Lung (tissue), 11 donors: ENCODE measurements at regions not wholly inside any gene's neighbourhood (a gene's known extent, or its start where the extent isn't known, plus 50 kb on each side); places are given as distances from the start of the nearest gene placed in this dataset.

Source experiments
- ATAC-seq: fragments of 200-7000 bp; cut with Tn5 transposase; one replicate; pipeline ENCODE4 v1.9.1; 2020; ENCODE audit warnings: moderate number of reproducible peaks; ENCODE audit not compliant: insufficient read depth, low FRiP score
- DNase-seq, 3 donors: peaks; one replicate each; pipeline ENCODE4 v3.0.0-alpha.2; 2013 to 2017
- H3K27ac ChIP-seq, 2 donors: one replicate each; pipeline ENCODE4 v1.5.1; 2013; ENCODE audit warnings: mild to moderate bottlenecking in 2 of 2, moderate library complexity in 2 of 2, control low read depth in 1 of 2, inconsistent platforms in 1 of 2, low read depth in 1 of 2, low read length in 1 of 2
- H3K27me3 ChIP-seq, 3 donors: one replicate each; pipeline ENCODE4 v1.5.1; 2013; ENCODE audit warnings: low read length in 2 of 3; ENCODE audit not compliant: control insufficient read depth in 3 of 3, insufficient read depth in 3 of 3
- H3K36me3 ChIP-seq, 4 donors: one replicate each; pipeline ENCODE4 v1.5.1; 2013; ENCODE audit warnings: low read length in 4 of 4, mild to moderate bottlenecking in 1 of 4, moderate library complexity in 1 of 4; ENCODE audit not compliant: control insufficient read depth in 4 of 4, insufficient read depth in 4 of 4
- H3K4me1 ChIP-seq, 5 donors: one replicate each; pipeline ENCODE4 v1.5.1; 2013; ENCODE audit warnings: low read length in 5 of 5, mild to moderate bottlenecking in 2 of 5, moderate library complexity in 1 of 5; ENCODE audit not compliant: control insufficient read depth in 5 of 5, insufficient read depth in 5 of 5
- H3K4me3 ChIP-seq: one replicate; pipeline ENCODE4 v1.5.1; 2013; ENCODE audit warnings: mild to moderate bottlenecking, control low read depth, moderate library complexity
- H3K9ac ChIP-seq, 2 donors: one replicate each; pipeline ENCODE4 v1.5.1; 2013; ENCODE audit warnings: low read length in 2 of 2, control low read depth in 1 of 2; ENCODE audit not compliant: insufficient read depth in 1 of 2
- H3K9me3 ChIP-seq, 4 donors: one replicate each; pipeline ENCODE4 v1.5.1; 2013; ENCODE audit warnings: low read length in 3 of 4, mild to moderate bottlenecking in 1 of 4, moderate library complexity in 1 of 4; ENCODE audit not compliant: control insufficient read depth in 4 of 4, insufficient read depth in 3 of 4
- WGBS, 2 donors: extraction: QIAGEN DNeasy Blood & Tissue Kit; methylation state at CpG; one replicate each; pipeline ENCODE4 v1.1.7; 2013; 5-methylcytosine and 5-hydroxymethylcytosine counted together
- TF ChIP-seq, protein P1 (sequence below): IDR thresholded peaks from 2 replicates; pipeline ENCODE4 v1.5.1; 2012; ENCODE audit warnings: mild to moderate bottlenecking; ENCODE audit errors: control extremely low read depth, extremely low read depth
- donor health status: control.
- donor health status: control.
- donor health status: Bipolar disorder and iron deficiency.
- donor health status: healthy.
- donor health status: DM: yes; HTN: yes; CAD: no.

DNA sequence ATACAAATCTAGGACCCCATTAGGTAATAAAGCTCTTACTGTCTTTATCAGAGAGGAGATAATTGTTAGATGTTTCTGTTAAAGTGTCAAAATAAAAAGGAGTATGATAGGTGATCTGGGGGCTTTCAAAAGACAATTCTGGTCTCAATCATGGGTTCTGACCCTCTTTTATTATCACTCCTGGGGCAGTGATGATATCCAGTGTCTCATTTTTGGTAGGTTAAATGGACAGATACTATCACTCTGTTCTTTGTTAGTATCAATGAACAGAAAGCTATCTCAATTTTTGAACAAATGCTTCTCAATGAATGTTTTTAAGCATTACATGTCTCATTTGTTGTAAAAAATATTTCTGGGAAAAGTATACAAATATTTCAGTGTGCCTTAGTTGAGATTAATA is 405.9 kb downstream of the MLLT3 start:
- no peak for ATAC-seq
- H3K27ac ChIP-seq: no peak overlapping the region

DNA sequence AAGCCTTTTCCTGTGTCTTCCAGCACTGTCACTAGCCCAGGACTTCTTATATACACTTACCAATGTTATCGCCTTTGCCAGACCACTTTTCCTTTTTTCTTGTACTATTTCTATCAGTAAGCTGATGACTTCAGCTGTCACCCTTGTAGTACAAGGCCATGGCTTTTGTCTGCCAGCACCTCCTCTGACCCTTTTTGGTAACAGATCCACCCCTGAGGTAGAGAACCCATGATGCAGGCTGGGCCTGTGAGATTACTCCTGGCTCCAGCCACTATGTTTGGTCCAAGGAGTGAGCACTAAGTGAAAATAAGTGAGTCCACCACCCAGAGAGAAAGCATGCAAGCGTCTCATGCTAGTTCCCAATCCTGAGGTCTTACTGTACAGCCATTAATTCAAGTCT is 406.7 kb downstream of the MLLT3 start:
- ATAC-seq: no peak
- Histone ChIP-seq H3K4me3 (no peak overlapping the region), H3K36me3 (no peaks in the 10 kb centered on the region), H3K4me1 (no peaks in the 10 kb centered on the region), H3K27ac (no peak overlapping the region), H3K9ac (no peak overlapping the region), H3K27me3 (no peaks in the 10 kb centered on the region), H3K9me3 (no peaks in the 10 kb centered on the region)
- TF ChIP-seq, protein P1, sequence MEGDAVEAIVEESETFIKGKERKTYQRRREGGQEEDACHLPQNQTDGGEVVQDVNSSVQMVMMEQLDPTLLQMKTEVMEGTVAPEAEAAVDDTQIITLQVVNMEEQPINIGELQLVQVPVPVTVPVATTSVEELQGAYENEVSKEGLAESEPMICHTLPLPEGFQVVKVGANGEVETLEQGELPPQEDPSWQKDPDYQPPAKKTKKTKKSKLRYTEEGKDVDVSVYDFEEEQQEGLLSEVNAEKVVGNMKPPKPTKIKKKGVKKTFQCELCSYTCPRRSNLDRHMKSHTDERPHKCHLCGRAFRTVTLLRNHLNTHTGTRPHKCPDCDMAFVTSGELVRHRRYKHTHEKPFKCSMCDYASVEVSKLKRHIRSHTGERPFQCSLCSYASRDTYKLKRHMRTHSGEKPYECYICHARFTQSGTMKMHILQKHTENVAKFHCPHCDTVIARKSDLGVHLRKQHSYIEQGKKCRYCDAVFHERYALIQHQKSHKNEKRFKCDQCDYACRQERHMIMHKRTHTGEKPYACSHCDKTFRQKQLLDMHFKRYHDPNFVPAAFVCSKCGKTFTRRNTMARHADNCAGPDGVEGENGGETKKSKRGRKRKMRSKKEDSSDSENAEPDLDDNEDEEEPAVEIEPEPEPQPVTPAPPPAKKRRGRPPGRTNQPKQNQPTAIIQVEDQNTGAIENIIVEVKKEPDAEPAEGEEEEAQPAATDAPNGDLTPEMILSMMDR: no peak
- WGBS, 2 donors: 92 to 96% methylated on average over 2 of the region's 2 CpGs
- no peak for DNase-seq

More for the DNA sequence above, 405.9 kb downstream of the MLLT3 start:
- no peak for DNase-seq
- TF ChIP-seq, protein P1: no peak
- Histone ChIP-seq H3K4me1 (no peaks in the 10 kb centered on the region), H3K4me3 (no peak overlapping the region), H3K9ac (no peak overlapping the region), H3K9me3 (no peaks in the 10 kb centered on the region), H3K36me3 (no peaks in the 10 kb centered on the region), H3K27me3 (no peaks in the 10 kb centered on the region)

DNA sequence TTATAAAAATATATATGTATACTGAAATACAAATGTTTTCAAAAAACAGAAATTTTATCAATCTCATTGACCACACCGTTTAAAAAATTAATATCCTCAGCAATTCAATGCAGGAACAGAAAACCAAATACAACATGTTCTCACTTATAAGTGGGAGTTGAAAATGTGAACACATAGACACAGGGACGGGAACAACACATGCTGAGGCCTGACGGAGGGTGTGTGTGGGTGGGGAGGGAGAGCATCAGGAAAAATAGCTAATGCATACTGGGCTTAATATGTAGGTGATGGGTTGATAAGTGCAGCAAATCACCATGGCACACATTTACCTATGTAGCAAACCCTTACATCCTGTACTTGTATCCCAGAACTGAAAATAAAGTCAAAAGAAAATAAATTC is 409.5 kb downstream of the MLLT3 start:
- H3K36me3 ChIP-seq: no peaks in the 10 kb centered on the region
- TF ChIP-seq, protein P1: no peak
- no peak overlapping the region for H3K9ac ChIP-seq
- no peaks in the 10 kb centered on the region for H3K9me3 ChIP-seq
- H3K27ac ChIP-seq: no peak overlapping the region
- no peaks in the 10 kb centered on the region for H3K4me1 ChIP-seq
- no peak for ATAC-seq
- no peak overlapping the region for H3K4me3 ChIP-seq
- H3K27me3 ChIP-seq: no peaks in the 10 kb centered on the region
- 91 to 95% methylated on average over 3 of the region's 3 CpGs for WGBS, 2 donors
- no peak for DNase-seq

DNA sequence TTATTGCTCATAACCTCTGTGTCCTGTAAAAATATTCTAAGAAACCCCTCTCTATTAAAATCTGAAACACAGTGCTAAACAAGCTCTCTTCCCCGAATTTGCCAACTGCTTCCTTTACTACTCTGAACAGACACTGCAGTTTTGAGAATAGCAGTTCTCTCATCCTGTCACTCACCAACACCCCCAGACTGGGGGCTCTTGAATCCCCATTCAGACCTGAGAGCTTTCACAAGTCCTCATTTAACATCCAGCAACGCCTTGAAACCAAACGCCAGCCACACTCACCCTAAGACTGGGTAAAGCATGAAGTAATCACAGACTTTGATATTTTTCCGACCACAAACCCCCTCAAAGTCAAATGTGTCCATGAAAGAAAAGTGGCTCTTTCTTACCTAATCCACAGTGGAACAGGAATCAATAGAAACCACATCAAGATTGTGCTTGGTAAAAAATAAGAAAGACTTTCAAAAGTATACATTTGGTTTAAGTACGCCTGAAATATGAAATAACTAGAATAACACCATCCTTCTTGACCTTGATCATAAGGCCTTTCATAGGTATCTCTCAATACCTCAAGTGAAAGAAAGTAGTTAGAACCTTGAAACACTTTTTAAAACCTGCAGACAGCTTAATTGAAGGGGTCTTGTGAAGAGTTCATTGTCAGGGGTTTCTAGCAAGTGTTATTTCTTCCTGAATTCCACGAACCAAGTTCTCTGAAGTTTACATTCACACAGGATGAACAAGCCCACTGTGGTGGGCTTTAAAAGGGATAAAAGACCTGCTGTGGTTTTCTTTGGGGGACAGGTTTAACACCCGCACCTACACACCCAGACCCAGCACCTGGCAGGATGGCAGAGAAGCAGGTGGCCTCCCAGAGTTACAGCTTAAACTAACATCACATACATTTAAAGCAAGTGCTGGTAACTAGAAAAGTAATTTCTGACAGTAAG is 412.6 kb downstream of the MLLT3 start:
- Histone ChIP-seq H3K4me1 (no peaks in the 10 kb centered on the region), H3K27ac (no peak overlapping the region), H3K4me3 (no peak overlapping the region), H3K9me3 (no peaks in the 10 kb centered on the region), H3K9ac (no peak overlapping the region), H3K27me3 (no peaks in the 10 kb centered on the region), H3K36me3 (no peaks in the 10 kb centered on the region)
- no peak for ATAC-seq
- 63 to 73% methylated on average over 7 of the region's 7 CpGs for WGBS, 2 donors
- no peak for DNase-seq
- TF ChIP-seq, protein P1: no peak
